ENCODE measurements at regions not wholly inside any gene's neighbourhood (a gene's known extent, or its start where the extent isn't known, plus 50 kb on each side); places are given as distances from the start of the nearest gene placed in this dataset.

GRCh38 chr7:4319280-4319679 lies 362.8 kb upstream of the FOXK1 start:
- CTCF ChIA-PET = no interaction called here

DNA sequence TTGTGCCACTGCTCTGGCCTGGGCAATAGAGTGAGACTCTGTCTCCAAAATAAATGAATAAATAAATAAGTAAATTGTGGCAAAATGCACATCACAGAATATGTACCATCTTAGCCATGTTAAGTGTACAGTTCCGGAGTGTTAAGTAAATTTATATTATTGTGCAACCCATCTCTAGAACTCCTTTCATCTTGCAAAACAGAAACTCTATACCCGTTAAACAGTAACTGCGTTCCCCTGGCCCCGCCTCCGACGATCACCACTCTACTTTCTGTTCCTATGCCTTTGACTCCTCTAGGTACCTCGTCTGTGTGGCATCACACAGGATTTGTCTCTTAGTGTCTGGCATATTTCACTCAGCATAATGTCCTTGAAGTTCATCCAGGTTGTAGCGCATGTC lies 356.4 kb upstream of the FOXK1 start:
- H3K4me1 ChIP-seq (ENCODE audit: control extremely low read depth in 1 of 4, control insufficient read depth in 4 of 4, insufficient read depth in 4 of 4, low read length in 3 of 4) = no peaks in the 10 kb centered on the region
- CTCF ChIA-PET = no interaction called here
- H3K27me3 ChIP-seq (replicated peaks in 2 of 5; ENCODE audit: control insufficient read depth in 4 of 5, insufficient read depth in 5 of 5, low read length in 4 of 5) = no peaks in the 10 kb centered on the region
- peaks cover 2 to 8% (median 3%) of the 10 kb centered on the region in 5 experiments for H3K9me3 ChIP-seq (ENCODE audit: control extremely low read depth in 1 of 5, control insufficient read depth in 4 of 5, insufficient read depth in 2 of 5, low read depth in 1 of 5, low read length in 4 of 5)
- H3K4me3 ChIP-seq (ENCODE audit: control insufficient read depth in 1 of 7, extremely low read depth in 1 of 7, insufficient read depth in 4 of 7, low read depth in 2 of 7, low read length in 6 of 7) = no peak overlapping the region
- no peaks in the 10 kb centered on the region for H3K36me3 ChIP-seq (ENCODE audit: control insufficient read depth in 4 of 4, insufficient read depth in 4 of 4, low read length in 3 of 4)
- 86% methylated on average over 7 of the region's 8 CpGs for WGBS (ENCODE audit: insufficient coverage)
- H3K27ac ChIP-seq (ENCODE audit: insufficient read depth in 1 of 2, low read depth in 1 of 2, low read length in 2 of 2, poor library complexity in 1 of 2, severe bottlenecking in 2 of 2) = no peak overlapping the region
- POLR2A ChIA-PET = no interaction called here
- no peak for DNase-seq

More at GRCh38 chr7:4319280-4319679, 362.8 kb upstream of the FOXK1 start:
- H3K36me3 ChIP-seq (ENCODE audit: control insufficient read depth in 4 of 4, insufficient read depth in 4 of 4, low read length in 3 of 4) = no peaks in the 10 kb centered on the region
- DNase-seq = no peak
- POLR2A ChIA-PET = no interaction called here
- H3K27me3 ChIP-seq (replicated peaks in 2 of 5; ENCODE audit: control insufficient read depth in 4 of 5, insufficient read depth in 5 of 5, low read length in 4 of 5) = no peaks in the 10 kb centered on the region
- no peak overlapping the region for H3K27ac ChIP-seq (ENCODE audit: insufficient read depth in 1 of 2, low read depth in 1 of 2, low read length in 2 of 2, poor library complexity in 1 of 2, severe bottlenecking in 2 of 2)
- no peak overlapping the region for H3K4me3 ChIP-seq (ENCODE audit: control insufficient read depth in 1 of 7, extremely low read depth in 1 of 7, insufficient read depth in 4 of 7, low read depth in 2 of 7, low read length in 6 of 7)
- H3K4me1 ChIP-seq (ENCODE audit: control extremely low read depth in 1 of 4, control insufficient read depth in 4 of 4, insufficient read depth in 4 of 4, low read length in 3 of 4) = no peaks in the 10 kb centered on the region
- WGBS (ENCODE audit: insufficient coverage) = 99% methylated on average over 10 of the region's 11 CpGs
- peaks cover 0 to 6% (median 4%) of the 10 kb centered on the region in 5 experiments for H3K9me3 ChIP-seq (ENCODE audit: control extremely low read depth in 1 of 5, control insufficient read depth in 4 of 5, insufficient read depth in 2 of 5, low read depth in 1 of 5, low read length in 4 of 5)

DNA sequence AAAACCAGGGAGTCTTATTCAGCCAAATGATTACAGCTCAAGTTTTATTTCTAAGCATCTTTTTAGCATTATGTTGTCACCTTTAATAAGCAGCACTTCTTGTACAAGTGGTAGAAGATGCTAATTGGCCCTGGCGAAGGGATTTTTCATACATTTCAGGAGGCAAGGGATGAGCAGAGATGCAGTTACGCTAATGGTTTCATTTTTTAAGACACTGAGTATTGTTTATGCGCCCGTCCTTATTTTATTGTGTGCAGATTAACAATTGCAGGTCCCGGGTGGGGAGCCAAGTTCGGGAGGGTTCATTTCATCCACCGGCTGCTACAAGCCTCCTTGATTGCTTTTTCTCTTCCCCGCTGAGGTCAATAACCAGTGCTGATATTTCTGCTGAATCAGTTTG lies 350.4 kb upstream of the FOXK1 start:
- ChIA-PET POLR2A (no interaction called here), CTCF (no interaction called here)
- no peaks in the 10 kb centered on the region for H3K9me3 ChIP-seq (ENCODE audit: control extremely low read depth in 1 of 5, control insufficient read depth in 4 of 5, insufficient read depth in 2 of 5, low read depth in 1 of 5, low read length in 4 of 5)
- H3K27ac ChIP-seq (ENCODE audit: insufficient read depth in 1 of 2, low read depth in 1 of 2, low read length in 2 of 2, poor library complexity in 1 of 2, severe bottlenecking in 2 of 2) = no peak overlapping the region
- WGBS (ENCODE audit: insufficient coverage) = 96% methylated on average over 7 of the region's 8 CpGs
- no peak for DNase-seq
- no peaks in the 10 kb centered on the region for H3K27me3 ChIP-seq (replicated peaks in 2 of 5; ENCODE audit: control insufficient read depth in 4 of 5, insufficient read depth in 5 of 5, low read length in 4 of 5)
- no peaks in the 10 kb centered on the region for H3K4me1 ChIP-seq (ENCODE audit: control extremely low read depth in 1 of 4, control insufficient read depth in 4 of 4, insufficient read depth in 4 of 4, low read length in 3 of 4)
- H3K36me3 ChIP-seq (ENCODE audit: control insufficient read depth in 4 of 4, insufficient read depth in 4 of 4, low read length in 3 of 4) = no peaks in the 10 kb centered on the region
- H3K4me3 ChIP-seq (ENCODE audit: control insufficient read depth in 1 of 7, extremely low read depth in 1 of 7, insufficient read depth in 4 of 7, low read depth in 2 of 7, low read length in 6 of 7) = no peak overlapping the region

DNA sequence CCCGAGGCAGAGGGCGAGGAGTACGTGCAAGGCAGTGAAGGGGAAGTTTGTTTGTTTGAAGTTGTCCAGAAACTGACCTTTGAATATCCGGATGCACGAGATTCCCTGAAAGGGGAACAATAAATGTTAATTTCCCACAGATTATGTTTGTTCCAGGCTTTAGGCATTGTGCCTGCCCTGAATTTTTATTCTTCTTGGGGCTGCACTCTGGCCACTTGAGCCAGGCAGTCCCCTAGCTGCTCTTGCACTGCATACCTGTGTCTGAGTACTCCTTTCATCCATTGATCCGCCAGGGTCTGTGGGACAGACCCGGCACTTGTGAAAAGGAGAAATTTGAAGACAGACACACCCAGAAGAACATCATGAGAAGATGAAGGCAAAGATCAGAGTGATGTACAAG lies 343.5 kb upstream of the FOXK1 start:
- DNase-seq = no peak
- POLR2A ChIA-PET = no interaction called here
- 92% methylated on average over 7 of the region's 7 CpGs for WGBS (ENCODE audit: insufficient coverage)

GRCh38 chr7:4343272-4344247 lies 338.5 kb upstream of the FOXK1 start:
- ChIA-PET CTCF (no interaction called here), POLR2A (no interaction called here)
- H3K9me3 ChIP-seq (ENCODE audit: control extremely low read depth in 1 of 5, control insufficient read depth in 4 of 5, insufficient read depth in 2 of 5, low read depth in 1 of 5, low read length in 4 of 5) = peaks cover 0 to 18% (median 13%) of the 10 kb centered on the region in 5 experiments
- H3K27ac ChIP-seq (ENCODE audit: insufficient read depth in 1 of 2, low read depth in 1 of 2, low read length in 2 of 2, poor library complexity in 1 of 2, severe bottlenecking in 2 of 2) = no peak overlapping the region
- DNase-seq = no peak
- peaks cover 0 to under 1% (median 0%) of the 10 kb centered on the region in 5 experiments for H3K27me3 ChIP-seq (replicated peaks in 2 of 5; ENCODE audit: control insufficient read depth in 4 of 5, insufficient read depth in 5 of 5, low read length in 4 of 5)
- 93% methylated on average over 18 of the region's 24 CpGs for WGBS (ENCODE audit: insufficient coverage)
- no peaks in the 10 kb centered on the region for H3K36me3 ChIP-seq (ENCODE audit: control insufficient read depth in 4 of 4, insufficient read depth in 4 of 4, low read length in 3 of 4)
- H3K4me1 ChIP-seq (ENCODE audit: control extremely low read depth in 1 of 4, control insufficient read depth in 4 of 4, insufficient read depth in 4 of 4, low read length in 3 of 4) = no peaks in the 10 kb centered on the region
- no peak overlapping the region for H3K4me3 ChIP-seq (ENCODE audit: control insufficient read depth in 1 of 7, extremely low read depth in 1 of 7, insufficient read depth in 4 of 7, low read depth in 2 of 7, low read length in 6 of 7)

More for the DNA sequence above, 343.5 kb upstream of the FOXK1 start:
- Histone ChIP-seq H3K4me3 (ENCODE audit: control insufficient read depth in 1 of 7, extremely low read depth in 1 of 7, insufficient read depth in 4 of 7, low read depth in 2 of 7, low read length in 6 of 7) (no peak overlapping the region), H3K36me3 (ENCODE audit: control insufficient read depth in 4 of 4, insufficient read depth in 4 of 4, low read length in 3 of 4) (no peaks in the 10 kb centered on the region), H3K27ac (ENCODE audit: insufficient read depth in 1 of 2, low read depth in 1 of 2, low read length in 2 of 2, poor library complexity in 1 of 2, severe bottlenecking in 2 of 2) (no peak overlapping the region), H3K27me3 (replicated peaks in 2 of 5; ENCODE audit: control insufficient read depth in 4 of 5, insufficient read depth in 5 of 5, low read length in 4 of 5) (peaks cover 0 to 2% (median 0%) of the 10 kb centered on the region in 5 experiments), H3K9me3 (ENCODE audit: control extremely low read depth in 1 of 5, control insufficient read depth in 4 of 5, insufficient read depth in 2 of 5, low read depth in 1 of 5, low read length in 4 of 5) (peaks cover 0 to 13% (median 8%) of the 10 kb centered on the region in 5 experiments), H3K4me1 (ENCODE audit: control extremely low read depth in 1 of 4, control insufficient read depth in 4 of 4, insufficient read depth in 4 of 4, low read length in 3 of 4) (no peaks in the 10 kb centered on the region)
- CTCF ChIA-PET = no interaction called here

- Histone ChIP-seq H3K36me3 (ENCODE audit: control insufficient read depth in 4 of 4, insufficient read depth in 4 of 4, low read length in 3 of 4) (no peaks in the 10 kb centered on the region), H3K4me1 (ENCODE audit: control extremely low read depth in 1 of 4, control insufficient read depth in 4 of 4, insufficient read depth in 4 of 4, low read length in 3 of 4) (no peaks in the 10 kb centered on the region), H3K9me3 (ENCODE audit: control extremely low read depth in 1 of 5, control insufficient read depth in 4 of 5, insufficient read depth in 2 of 5, low read depth in 1 of 5, low read length in 4 of 5) (peaks cover 0 to 17% (median 13%) of the 10 kb centered on the region in 5 experiments), H3K27me3 (replicated peaks in 2 of 5; ENCODE audit: control insufficient read depth in 4 of 5, insufficient read depth in 5 of 5, low read length in 4 of 5) (no peaks in the 10 kb centered on the region), H3K27ac (ENCODE audit: insufficient read depth in 1 of 2, low read depth in 1 of 2, low read length in 2 of 2, poor library complexity in 1 of 2, severe bottlenecking in 2 of 2) (no peak overlapping the region), H3K4me3 (ENCODE audit: control insufficient read depth in 1 of 7, extremely low read depth in 1 of 7, insufficient read depth in 4 of 7, low read depth in 2 of 7, low read length in 6 of 7) (no peak overlapping the region)
- CTCF ChIA-PET = no interaction called here
- DNase-seq = no peak
- 97% methylated on average over 5 of the region's 5 CpGs for WGBS (ENCODE audit: insufficient coverage)
- POLR2A ChIA-PET = no interaction called here
These were observed 337.1 kb upstream of the FOXK1 start for GRCh38 chr7:4345004-4345403.

DNA sequence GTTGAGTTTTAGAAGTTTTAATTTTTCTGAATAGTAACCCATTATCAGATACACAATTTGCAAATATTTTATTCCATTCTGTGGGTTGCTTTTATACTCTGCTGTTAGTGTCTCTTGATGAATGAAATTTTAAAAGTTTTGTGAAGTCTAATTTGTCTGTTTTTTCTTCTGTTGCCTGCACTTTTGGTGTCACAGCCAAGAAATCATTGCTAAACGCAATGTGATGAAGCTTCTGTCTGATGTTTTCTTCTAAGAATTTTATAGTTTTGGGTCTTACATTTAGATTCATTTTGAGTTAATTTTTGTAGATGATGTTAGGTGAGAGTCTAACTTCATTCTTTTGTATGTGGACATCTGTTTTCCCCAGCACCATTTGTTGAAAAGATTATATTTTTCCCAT lies 330.0 kb upstream of the FOXK1 start:
- DNase-seq = no peak
- no peaks in the 10 kb centered on the region for H3K4me1 ChIP-seq (ENCODE audit: control extremely low read depth in 1 of 4, control insufficient read depth in 4 of 4, insufficient read depth in 4 of 4, low read length in 3 of 4)
- H3K27me3 ChIP-seq (replicated peaks in 2 of 5; ENCODE audit: control insufficient read depth in 4 of 5, insufficient read depth in 5 of 5, low read length in 4 of 5) = no peaks in the 10 kb centered on the region
- no CpG with 5 or more reads among the region's 1 CpG for WGBS (ENCODE audit: insufficient coverage)
- no peak overlapping the region for H3K4me3 ChIP-seq (ENCODE audit: control insufficient read depth in 1 of 7, extremely low read depth in 1 of 7, insufficient read depth in 4 of 7, low read depth in 2 of 7, low read length in 6 of 7)
- peaks cover 0 to 12% (median 4%) of the 10 kb centered on the region in 5 experiments for H3K9me3 ChIP-seq (ENCODE audit: control extremely low read depth in 1 of 5, control insufficient read depth in 4 of 5, insufficient read depth in 2 of 5, low read depth in 1 of 5, low read length in 4 of 5)
- H3K27ac ChIP-seq (ENCODE audit: insufficient read depth in 1 of 2, low read depth in 1 of 2, low read length in 2 of 2, poor library complexity in 1 of 2, severe bottlenecking in 2 of 2) = no peak overlapping the region
- ChIA-PET CTCF (no interaction called here), POLR2A (no interaction called here)
- H3K36me3 ChIP-seq (ENCODE audit: control insufficient read depth in 4 of 4, insufficient read depth in 4 of 4, low read length in 3 of 4) = no peaks in the 10 kb centered on the region

All from common myeloid progenitor, CD34-positive (primary cell).